Neuronal stem cell (in vitro differentiated cells): ENCODE measurements at regions not wholly inside any gene's neighbourhood (a gene's known extent, or its start where the extent isn't known, plus 50 kb on each side); places are given as distances from the start of the nearest gene placed in this dataset.

Experiments used
- DNase-seq: peaks from one replicate; pipeline ENCODE4 v3.0.0-alpha.2; 2013; ENCODE audit warnings: low spot score
- H2AFZ ChIP-seq: one replicate; pipeline ENCODE4 v1.6.1; 2013; ENCODE audit warnings: mild to moderate bottlenecking, low read length, inconsistent platforms
- H2AK5ac ChIP-seq: 2 replicates; pipeline ENCODE4 v1.6.1; 2013; ENCODE audit warnings: low read depth, mild to moderate bottlenecking, inconsistent platforms, low read length, moderate library complexity, mixed read lengths
- H2BK120ac ChIP-seq: 2 replicates; pipeline ENCODE4 v1.6.1; 2013; ENCODE audit warnings: low read depth, mild to moderate bottlenecking, inconsistent platforms, low read length, moderate library complexity, mixed read lengths
- H2BK12ac ChIP-seq: one replicate; pipeline ENCODE4 v1.6.1; 2013; ENCODE audit warnings: low read length, inconsistent platforms
- H2BK15ac ChIP-seq: 2 replicates; pipeline ENCODE4 v1.6.1; 2013; ENCODE audit warnings: mild to moderate bottlenecking, low read length, inconsistent platforms, mixed read lengths
- H2BK5ac ChIP-seq: one replicate; pipeline ENCODE4 v1.6.1; 2013; ENCODE audit warnings: inconsistent platforms, mild to moderate bottlenecking, low read length, moderate library complexity
- H3K14ac ChIP-seq: one replicate; pipeline ENCODE4 v1.6.1; 2013; ENCODE audit warnings: low read length, inconsistent platforms
- H3K18ac ChIP-seq: 2 replicates; pipeline ENCODE4 v1.6.1; 2013; ENCODE audit warnings: low read length, inconsistent platforms
- H3K23ac ChIP-seq: 2 replicates; pipeline ENCODE4 v1.6.1; 2013; ENCODE audit warnings: low read depth, mild to moderate bottlenecking, mixed read lengths, low read length, inconsistent platforms; ENCODE audit not compliant: poor library complexity
- H3K27ac ChIP-seq: replicated peaks from 3 replicates; pipeline ENCODE4 v1.5.1; 2013; ENCODE audit warnings: low read length, inconsistent platforms
- H3K27me3 ChIP-seq, 3 experiments: 2 replicates each; pipeline ENCODE4 v1.6.1; 2013; ENCODE audit warnings: low read length in 3 of 3, mild to moderate bottlenecking in 2 of 3, inconsistent platforms in 1 of 3, low read depth in 1 of 3, mixed read lengths in 1 of 3, moderate library complexity in 1 of 3; ENCODE audit not compliant: control insufficient read depth in 3 of 3, insufficient read depth in 3 of 3
- H3K36me3 ChIP-seq, 2 donors: replicated peaks in 1 of 2; 2 replicates each; pipeline ENCODE4 v1.6.1; 2013; ENCODE audit warnings: low read length in 2 of 2; ENCODE audit not compliant: control insufficient read depth in 2 of 2, insufficient read depth in 2 of 2
- H3K4ac ChIP-seq: 2 replicates; pipeline ENCODE4 v1.6.1; 2013; ENCODE audit warnings: inconsistent platforms, mild to moderate bottlenecking, low read length, moderate library complexity
- H3K4me1 ChIP-seq, 2 donors: 1 replicate in 1 of 2; 2 replicates in 1 of 2; pipeline ENCODE4 v1.6.1; 2013; ENCODE audit warnings: low read length in 2 of 2, low read depth in 1 of 2; ENCODE audit not compliant: control insufficient read depth in 2 of 2, insufficient read depth in 1 of 2
- H3K4me2 ChIP-seq: one replicate; pipeline ENCODE4 v1.6.1; 2013; ENCODE audit warnings: mild to moderate bottlenecking, low read length, inconsistent platforms; ENCODE audit not compliant: insufficient read depth, poor library complexity, severe bottlenecking
- H3K4me3 ChIP-seq, 2 donors: 2 replicates each; pipeline ENCODE4 v1.5.1; 2013; ENCODE audit warnings: low read length in 2 of 2, mild to moderate bottlenecking in 2 of 2, inconsistent platforms in 1 of 2, moderate library complexity in 1 of 2
- H3K79me1 ChIP-seq: one replicate; pipeline ENCODE4 v1.6.1; 2013; ENCODE audit warnings: low read depth, mild to moderate bottlenecking, inconsistent platforms, low read length, moderate library complexity
- H3K9ac ChIP-seq: one replicate; pipeline ENCODE4 v1.6.1; 2013; ENCODE audit warnings: mild to moderate bottlenecking, low read depth, low read length, inconsistent platforms; ENCODE audit not compliant: poor library complexity
- H3K9me3 ChIP-seq, 2 donors: replicated peaks in 1 of 2; 2 replicates each; pipeline versions ENCODE3 to v1.6.1; 2013; ENCODE audit warnings: low read length in 2 of 2, mild to moderate bottlenecking in 2 of 2, inconsistent platforms in 1 of 2, low read depth in 1 of 2, mixed read lengths in 1 of 2, moderate library complexity in 1 of 2; ENCODE audit not compliant: control insufficient read depth in 2 of 2, insufficient read depth in 1 of 2
- H4K8ac ChIP-seq: one replicate; pipeline ENCODE4 v1.6.1; 2013; ENCODE audit warnings: low read depth, mild to moderate bottlenecking, inconsistent platforms, low read length, moderate library complexity
- H4K91ac ChIP-seq: one replicate; pipeline ENCODE4 v1.6.1; 2013; ENCODE audit warnings: low read length, low read depth, mild to moderate bottlenecking, inconsistent platforms; ENCODE audit not compliant: poor library complexity
- WGBS, 2 donors: extraction: QIAGEN DNeasy Blood & Tissue Kit; methylation state at CpG; one replicate each; pipeline ENCODE4 v1.1.7; 2013; ENCODE audit warnings: missing lambda C conversion rate in 2 of 2, mixed read lengths in 1 of 2; ENCODE audit not compliant: insufficient read length in 2 of 2, insufficient replicate concordance in 1 of 2; ENCODE audit errors: extremely low coverage in 2 of 2; 5-methylcytosine and 5-hydroxymethylcytosine counted together

DNA sequence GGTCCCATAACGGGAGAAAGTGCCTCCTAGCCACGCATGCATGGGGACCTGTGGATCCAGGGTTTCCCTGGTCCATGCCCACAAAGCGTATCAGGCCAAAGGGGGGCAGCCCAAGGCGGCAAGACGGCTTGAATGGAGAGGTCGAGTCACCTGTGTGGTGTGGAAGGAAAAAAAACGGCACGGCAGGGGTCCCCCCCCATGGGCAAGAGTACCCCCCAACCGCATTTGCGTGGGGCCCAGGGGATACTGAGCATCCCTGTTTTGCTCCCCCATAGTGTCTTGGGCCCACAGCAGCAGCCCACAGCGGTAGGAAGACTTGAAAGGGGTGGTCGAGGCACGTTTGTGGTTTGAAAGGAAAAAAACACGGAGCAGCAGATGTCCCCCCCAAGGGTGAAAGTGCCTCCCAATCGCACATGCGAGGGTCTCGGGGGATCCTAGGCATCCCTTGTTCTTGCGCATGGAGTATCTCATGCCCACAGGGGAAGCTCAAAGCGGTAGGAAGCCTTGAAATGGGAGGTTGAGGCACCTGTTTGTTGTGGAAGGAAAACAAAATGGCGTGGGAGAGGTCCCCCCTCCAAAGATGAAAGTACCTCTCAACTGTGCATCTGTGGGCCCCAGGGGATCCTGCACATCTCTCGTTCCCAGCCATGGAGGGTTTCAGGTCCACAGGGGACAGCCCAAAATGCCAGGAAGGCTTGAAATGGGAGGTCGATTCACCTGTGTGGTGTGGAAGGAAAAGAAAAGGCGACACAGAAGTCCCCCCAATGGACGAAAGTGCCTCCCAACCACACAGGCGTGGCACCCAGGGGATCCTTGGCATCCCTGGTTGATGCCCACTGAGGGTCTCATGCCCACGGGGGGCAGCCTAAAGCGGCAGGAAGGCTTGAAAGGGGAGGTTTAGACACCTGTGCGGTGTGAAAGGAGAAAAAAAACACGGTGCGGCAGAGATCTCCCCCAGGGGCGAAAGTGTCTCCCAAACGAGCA lies 577.5 kb downstream of the ALG10 start:
- H3K27me3 ChIP-seq = no peaks in the 10 kb centered on the region
- H2BK5ac ChIP-seq = no peak overlapping the region
- H2AFZ ChIP-seq = no peak overlapping the region
- H2BK12ac ChIP-seq = no peak overlapping the region
- no peak overlapping the region for H3K4me3 ChIP-seq
- H3K36me3 ChIP-seq = no peaks in the 10 kb centered on the region
- H3K79me1 ChIP-seq = no peaks in the 10 kb centered on the region
- H4K8ac ChIP-seq = no peak overlapping the region
- H3K27ac ChIP-seq = no peak overlapping the region
- peaks cover 0 to 78% of the 10 kb centered on the region in 2 donors for H3K9me3 ChIP-seq
- no peak overlapping the region for H2BK120ac ChIP-seq
- no peak overlapping the region for H3K4ac ChIP-seq
- H2BK15ac ChIP-seq = no peak overlapping the region
- no peaks in the 10 kb centered on the region for H3K4me1 ChIP-seq
- no peak overlapping the region for H4K91ac ChIP-seq
- no peak overlapping the region for H3K23ac ChIP-seq
- no peak overlapping the region for H3K4me2 ChIP-seq
- no CpG with 5 or more reads among the region's 32 CpGs for WGBS, 2 donors
- no peak for DNase-seq
- H3K18ac ChIP-seq = no peak overlapping the region
- no peak overlapping the region for H3K14ac ChIP-seq
- no peak overlapping the region for H2AK5ac ChIP-seq
- no peak overlapping the region for H3K9ac ChIP-seq

DNA sequence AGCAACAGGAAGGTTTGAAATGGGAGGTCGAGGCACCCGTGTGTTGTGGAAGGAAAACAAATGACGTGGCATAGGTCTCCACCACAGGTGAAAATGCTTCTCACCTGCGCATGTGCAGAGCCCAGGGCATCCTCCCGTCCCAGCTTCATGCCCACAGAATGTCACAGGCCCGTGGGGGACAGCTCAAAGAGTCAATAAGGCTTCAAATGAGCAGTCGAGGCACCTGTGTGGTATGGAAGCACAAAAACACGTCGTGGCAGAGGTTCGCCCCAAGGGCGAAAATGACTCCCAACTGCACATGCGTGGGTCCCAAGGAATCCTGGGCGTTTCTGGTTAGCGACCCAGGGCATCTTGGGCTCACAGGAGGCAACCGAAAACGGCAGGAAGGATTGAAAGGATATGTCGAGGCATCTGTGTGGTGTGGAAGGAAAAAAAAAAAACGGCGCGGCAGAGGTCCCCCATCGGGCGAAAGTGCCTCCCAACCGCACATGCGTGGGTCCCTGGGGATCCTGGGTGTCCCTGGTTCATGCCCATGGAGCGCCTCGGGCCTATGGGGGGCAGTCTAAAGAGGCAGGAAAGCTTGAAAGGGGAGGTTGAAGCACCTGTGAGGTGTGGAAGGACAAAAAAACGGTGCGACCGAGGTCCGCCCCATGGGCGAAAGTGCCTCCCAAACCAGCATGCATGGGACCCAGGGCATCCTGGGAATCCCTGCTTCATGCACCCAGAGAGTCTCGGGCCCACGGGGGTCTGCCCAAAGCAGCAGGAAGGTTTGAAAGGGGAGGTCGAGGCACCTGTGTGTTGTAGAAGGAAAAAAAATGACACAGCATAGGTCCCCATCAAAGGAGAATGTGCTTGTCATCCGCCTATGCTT lies 578.5 kb downstream of the ALG10 start:
- Histone ChIP-seq H3K4me1 (no peaks in the 10 kb centered on the region), H3K79me1 (no peaks in the 10 kb centered on the region), H3K18ac (no peak overlapping the region), H4K8ac (no peak overlapping the region), H2AFZ (no peak overlapping the region), H2BK12ac (no peak overlapping the region), H3K9me3 (peaks cover 0 to 81% of the 10 kb centered on the region in 2 donors), H2BK120ac (no peak overlapping the region), H3K23ac (no peak overlapping the region), H3K27me3 (no peaks in the 10 kb centered on the region), H3K36me3 (no peaks in the 10 kb centered on the region), H3K4me2 (no peak overlapping the region), H3K14ac (no peak overlapping the region), H3K4me3 (no peak overlapping the region), H3K4ac (no peak overlapping the region), H2AK5ac (no peak overlapping the region), H2BK15ac (no peak overlapping the region), H2BK5ac (no peak overlapping the region), H4K91ac (no peak overlapping the region), H3K9ac (no peak overlapping the region), H3K27ac (no peak overlapping the region)
- WGBS, 2 donors = no CpG with 5 or more reads among the region's 35 CpGs
- DNase-seq = no peak

- no peak overlapping the region for H2AFZ ChIP-seq
- no peak overlapping the region for H3K14ac ChIP-seq
- H3K4ac ChIP-seq = no peak overlapping the region
- no peak overlapping the region for H3K18ac ChIP-seq
- no peak for DNase-seq
- no peak overlapping the region for H3K4me2 ChIP-seq
- peaks cover 0 to 81% of the 10 kb centered on the region in 2 donors for H3K9me3 ChIP-seq
- H3K27ac ChIP-seq = no peak overlapping the region
- no peak overlapping the region for H3K23ac ChIP-seq
- no peaks in the 10 kb centered on the region for H3K27me3 ChIP-seq
- no peak overlapping the region for H2BK12ac ChIP-seq
- no peak overlapping the region for H2BK120ac ChIP-seq
- no peak overlapping the region for H4K8ac ChIP-seq
- no peak overlapping the region for H2AK5ac ChIP-seq
- H4K91ac ChIP-seq = no peak overlapping the region
- H3K36me3 ChIP-seq = no peaks in the 10 kb centered on the region
- H3K9ac ChIP-seq = no peak overlapping the region
- H3K79me1 ChIP-seq = peaks cover under 1% of the 10 kb centered on the region
- no peak overlapping the region for H2BK5ac ChIP-seq
- no peak overlapping the region for H3K4me3 ChIP-seq
- no peaks in the 10 kb centered on the region for H3K4me1 ChIP-seq
- WGBS, 2 donors = no CpG with 5 or more reads among the region's 11 CpGs
- no peak overlapping the region for H2BK15ac ChIP-seq
Measured at GRCh38 chr12:34601689-34602088, 579.4 kb downstream of the ALG10 start.
